OCI-LY1 (cell line): ENCODE measurements at regions not wholly inside any gene's neighbourhood (a gene's known extent, or its start where the extent isn't known, plus 50 kb on each side); places are given as distances from the start of the nearest gene placed in this dataset.

Experiments
- H2AFZ ChIP-seq: fragments of 200-600 bp; sonication (generic), shearing (Covaris generic); 2 replicates; pipeline ENCODE4 v1.6.0; 2014; ENCODE audit warnings: antibody characterized with exemption, mild to moderate bottlenecking, low read length
- H3F3A ChIP-seq: fragments of 200-600 bp; sonication (generic), shearing (Covaris generic); 2 replicates; pipeline ENCODE4 v1.6.0; 2014; ENCODE audit warnings: mild to moderate bottlenecking, antibody characterized with exemption, low read length, moderate library complexity; ENCODE audit not compliant: insufficient read depth
- H3K27ac ChIP-seq: fragments of 200-600 bp; sonication (generic); 2 replicates; pipeline ENCODE4 v1.5.1; 2014; ENCODE audit warnings: low read length, mixed run types, mild to moderate bottlenecking, low read depth; ENCODE audit not compliant: poor library complexity, severe bottlenecking
- H3K27me3 ChIP-seq: fragments of 200-600 bp; sonication (generic); 2 replicates; pipeline ENCODE4 v1.6.0; 2014; ENCODE audit warnings: antibody characterized with exemption, mild to moderate bottlenecking, low read length, moderate library complexity; ENCODE audit not compliant: insufficient read depth
- H3K36me3 ChIP-seq: fragments of 200-600 bp; sonication (generic); 2 replicates; pipeline ENCODE4 v1.6.1; 2014; ENCODE audit warnings: mild to moderate bottlenecking, antibody characterized with exemption, low read length, moderate library complexity, mixed read lengths; ENCODE audit not compliant: insufficient read depth
- H3K4me1 ChIP-seq: fragments of 200-600 bp; sonication (generic); 2 replicates; pipeline ENCODE4 v1.5.1; 2014; ENCODE audit warnings: mild to moderate bottlenecking, low read length, moderate library complexity; ENCODE audit not compliant: insufficient read depth, severe bottlenecking
- H3K4me2 ChIP-seq: fragments of 200-600 bp; sonication (generic), shearing (Covaris generic); 2 replicates; pipeline ENCODE4 v1.6.1; 2014; ENCODE audit warnings: low read length
- H3K4me3 ChIP-seq: fragments of 200-600 bp; sonication (generic); 2 replicates; pipeline ENCODE4 v1.5.1; 2014; ENCODE audit warnings: low read length, low read depth, mild to moderate bottlenecking, mixed read lengths; ENCODE audit not compliant: poor library complexity, severe bottlenecking
- H3K79me2 ChIP-seq: fragments of 200-600 bp; shearing (Covaris generic); 2 replicates; pipeline ENCODE4 v1.6.1; 2016; ENCODE audit warnings: mixed run types, low read length, mixed read lengths; ENCODE audit not compliant: insufficient read depth
- H3K9ac ChIP-seq: fragments of 200-600 bp; sonication (generic), shearing (Covaris generic); 2 replicates; pipeline ENCODE4 v1.6.1; 2014; ENCODE audit warnings: mild to moderate bottlenecking, low read length, mixed read lengths
- H3K9me2 ChIP-seq: fragments of 200-600 bp; sonication (generic), shearing (Covaris generic); 2 replicates; pipeline ENCODE4 v1.6.1; 2014; ENCODE audit warnings: low read depth, mild to moderate bottlenecking, low read length, mixed read lengths
- H3K9me3 ChIP-seq: fragments of 200-600 bp; shearing (Covaris generic); 2 replicates; pipeline ENCODE4 v1.6.1; 2014; ENCODE audit warnings: low read length, mixed read lengths
- H4K20me1 ChIP-seq: fragments of 200-600 bp; sonication (generic), shearing (Covaris generic); 2 replicates; pipeline ENCODE4 v1.6.0; 2016; ENCODE audit warnings: mild to moderate bottlenecking, low read length; ENCODE audit not compliant: insufficient read depth
- EZH2 ChIP-seq: fragments of 200-600 bp; sonication (generic), shearing (Covaris generic); IDR thresholded peaks from 2 replicates; pipeline ENCODE4 v1.8.0; 2017; ENCODE audit warnings: borderline replicate concordance, mixed run types, mild to moderate bottlenecking, antibody characterized with exemption, low read length, moderate library complexity, mixed read lengths
- TF ChIP-seq, protein P1 (sequence below): fragments of 200-600 bp; sonication (generic), shearing (Covaris generic); IDR thresholded peaks from 2 replicates; pipeline ENCODE4 v1.5.1; 2017; ENCODE audit warnings: mild to moderate bottlenecking, antibody characterized with exemption, low read length, moderate library complexity, mixed read lengths

DNA sequence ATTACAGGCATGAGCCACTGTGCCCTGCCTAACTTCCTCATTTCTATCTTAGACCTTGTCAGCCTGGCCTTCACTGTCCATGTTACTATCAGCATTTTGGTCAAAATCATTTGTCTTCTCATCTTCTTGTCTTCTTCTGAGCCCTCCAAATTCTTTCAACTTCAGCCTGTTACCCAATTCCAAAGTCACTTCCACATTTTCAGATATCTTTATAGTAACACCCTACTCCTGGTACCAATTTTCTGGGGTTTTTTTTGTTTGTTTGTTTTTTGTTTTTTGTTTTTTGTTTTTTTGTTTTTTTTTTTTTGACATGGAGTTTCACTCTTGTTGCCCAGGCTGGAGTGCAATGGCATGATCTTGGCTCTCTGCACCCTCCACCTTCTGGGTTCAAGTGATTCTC lies 90.3 kb upstream of the LARP1 start:
- Histone ChIP-seq H3K4me2 (no peak overlapping the region), H3K27ac (no peak overlapping the region), H3K27me3 (no peaks in the 10 kb centered on the region), H3K36me3 (no peaks in the 10 kb centered on the region), H3K4me3 (no peak overlapping the region), H3K9me2 (no peaks in the 10 kb centered on the region), H4K20me1 (no peaks in the 10 kb centered on the region), H3K9me3 (peaks cover 23% of the 10 kb centered on the region), H2AFZ (no peak overlapping the region), H3K4me1 (no peaks in the 10 kb centered on the region), H3K9ac (no peak overlapping the region), H3F3A (no peaks in the 10 kb centered on the region), H3K79me2 (no peaks in the 10 kb centered on the region)
- TF ChIP-seq, protein P1, sequence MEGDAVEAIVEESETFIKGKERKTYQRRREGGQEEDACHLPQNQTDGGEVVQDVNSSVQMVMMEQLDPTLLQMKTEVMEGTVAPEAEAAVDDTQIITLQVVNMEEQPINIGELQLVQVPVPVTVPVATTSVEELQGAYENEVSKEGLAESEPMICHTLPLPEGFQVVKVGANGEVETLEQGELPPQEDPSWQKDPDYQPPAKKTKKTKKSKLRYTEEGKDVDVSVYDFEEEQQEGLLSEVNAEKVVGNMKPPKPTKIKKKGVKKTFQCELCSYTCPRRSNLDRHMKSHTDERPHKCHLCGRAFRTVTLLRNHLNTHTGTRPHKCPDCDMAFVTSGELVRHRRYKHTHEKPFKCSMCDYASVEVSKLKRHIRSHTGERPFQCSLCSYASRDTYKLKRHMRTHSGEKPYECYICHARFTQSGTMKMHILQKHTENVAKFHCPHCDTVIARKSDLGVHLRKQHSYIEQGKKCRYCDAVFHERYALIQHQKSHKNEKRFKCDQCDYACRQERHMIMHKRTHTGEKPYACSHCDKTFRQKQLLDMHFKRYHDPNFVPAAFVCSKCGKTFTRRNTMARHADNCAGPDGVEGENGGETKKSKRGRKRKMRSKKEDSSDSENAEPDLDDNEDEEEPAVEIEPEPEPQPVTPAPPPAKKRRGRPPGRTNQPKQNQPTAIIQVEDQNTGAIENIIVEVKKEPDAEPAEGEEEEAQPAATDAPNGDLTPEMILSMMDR = no peak
- TF ChIP-seq EZH2 = no peak

DNA sequence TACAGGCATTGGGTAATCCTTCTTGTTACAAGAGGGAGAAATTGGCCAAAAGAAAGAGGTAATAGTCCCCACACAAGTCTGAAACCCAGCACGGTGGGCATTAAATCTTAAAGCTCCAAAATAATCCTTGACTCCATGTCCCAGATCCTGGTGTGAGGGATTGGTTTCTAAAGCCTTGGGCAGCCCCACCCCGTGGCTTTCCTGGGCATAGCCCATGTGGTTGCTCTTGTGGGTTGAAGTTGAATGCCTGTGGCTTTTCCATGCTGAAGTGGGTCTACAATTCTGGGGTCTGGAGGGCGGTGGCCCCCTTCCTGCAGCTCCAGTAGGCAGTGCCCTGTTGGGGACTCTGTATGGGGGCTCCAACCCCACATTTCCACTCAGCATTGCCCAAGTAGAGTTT lies 91.8 kb upstream of the LARP1 start:
- Histone ChIP-seq H3K4me3 (no peak overlapping the region), H2AFZ (no peak overlapping the region), H3K4me1 (no peaks in the 10 kb centered on the region), H3K36me3 (no peaks in the 10 kb centered on the region), H3K9me3 (peaks cover 23% of the 10 kb centered on the region), H3K27me3 (no peaks in the 10 kb centered on the region), H3K9me2 (no peaks in the 10 kb centered on the region), H3K9ac (no peak overlapping the region), H4K20me1 (no peaks in the 10 kb centered on the region), H3K4me2 (no peak overlapping the region), H3K27ac (no peak overlapping the region), H3K79me2 (no peaks in the 10 kb centered on the region), H3F3A (no peaks in the 10 kb centered on the region)
- TF ChIP-seq EZH2 = no peak
- TF ChIP-seq, protein P1 = no peak

DNA sequence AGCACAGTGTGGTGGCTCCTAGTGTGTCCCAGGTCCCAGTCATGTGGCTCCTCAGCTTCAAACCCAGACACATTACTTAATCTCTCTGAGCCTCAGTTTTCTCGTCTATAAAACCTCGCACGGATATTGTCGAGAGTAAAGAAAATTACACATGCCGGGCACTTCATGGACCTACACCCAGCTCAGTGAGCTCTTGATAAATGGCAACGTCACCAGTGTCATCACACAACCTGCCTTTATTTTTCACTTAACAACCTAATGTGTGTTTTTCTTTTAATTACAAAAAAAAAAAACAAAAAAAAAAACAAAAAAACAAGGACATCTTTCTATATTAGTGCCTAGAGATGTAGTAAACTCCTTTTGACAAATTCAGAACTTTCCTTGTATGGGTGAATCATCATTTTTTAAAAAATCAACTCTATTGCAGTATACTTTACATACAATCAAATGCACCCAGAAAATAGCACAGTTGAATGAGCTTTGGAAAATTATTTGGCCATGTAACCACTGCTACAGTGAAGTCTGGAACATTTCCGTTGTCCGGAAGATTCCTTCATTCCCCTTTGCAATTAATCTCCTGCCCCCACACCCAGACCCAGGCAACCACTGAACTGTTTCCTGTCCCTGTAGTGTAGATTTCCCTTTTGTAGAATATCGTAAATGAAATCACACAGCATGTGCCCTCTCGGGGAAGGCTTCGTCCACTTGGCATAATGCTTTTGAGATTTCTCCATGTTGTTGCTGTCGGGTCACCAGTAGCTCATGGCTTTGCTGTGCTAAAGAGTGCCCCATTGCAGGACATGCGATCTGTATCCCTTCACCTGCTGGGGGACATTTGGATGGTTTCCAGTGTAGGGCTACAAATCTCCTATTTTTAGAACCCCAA lies 100.4 kb upstream of the LARP1 start:
- no peak overlapping the region for H3K4me3 ChIP-seq
- no peak overlapping the region for H2AFZ ChIP-seq
- TF ChIP-seq EZH2 = no peak
- TF ChIP-seq, protein P1 = no peak
- no peaks in the 10 kb centered on the region for H3K9me2 ChIP-seq
- H3K27me3 ChIP-seq = no peaks in the 10 kb centered on the region
- H3K79me2 ChIP-seq = no peaks in the 10 kb centered on the region
- no peak overlapping the region for H3K27ac ChIP-seq
- no peaks in the 10 kb centered on the region for H3K36me3 ChIP-seq
- no peak overlapping the region for H3K9ac ChIP-seq
- H3K4me1 ChIP-seq = peaks cover 14% of the 10 kb centered on the region
- no peaks in the 10 kb centered on the region for H4K20me1 ChIP-seq
- no peak overlapping the region for H3K4me2 ChIP-seq
- no peaks in the 10 kb centered on the region for H3F3A ChIP-seq
- H3K9me3 ChIP-seq = no peaks in the 10 kb centered on the region
